DND-41 (cell line): ENCODE measurements at regions not wholly inside any gene's neighbourhood (a gene's known extent, or its start where the extent isn't known, plus 50 kb on each side); places are given as distances from the start of the nearest gene placed in this dataset.

Experiments used
- EZH2 ChIP-seq: IDR thresholded peaks from 3 replicates; pipeline ENCODE4 v1.6.1; 2012; ENCODE audit warnings: borderline replicate concordance, low read depth, mild to moderate bottlenecking, moderate library complexity, low read length, inconsistent platforms; ENCODE audit not compliant: severe bottlenecking
- TF ChIP-seq, protein P1 (sequence below): IDR thresholded peaks from 2 replicates; pipeline ENCODE4 v1.5.1; 2012; ENCODE audit warnings: borderline replicate concordance, low read length, moderate library complexity, mild to moderate bottlenecking; ENCODE audit not compliant: poor library complexity, severe bottlenecking; ENCODE audit errors: extremely low read depth

DNA sequence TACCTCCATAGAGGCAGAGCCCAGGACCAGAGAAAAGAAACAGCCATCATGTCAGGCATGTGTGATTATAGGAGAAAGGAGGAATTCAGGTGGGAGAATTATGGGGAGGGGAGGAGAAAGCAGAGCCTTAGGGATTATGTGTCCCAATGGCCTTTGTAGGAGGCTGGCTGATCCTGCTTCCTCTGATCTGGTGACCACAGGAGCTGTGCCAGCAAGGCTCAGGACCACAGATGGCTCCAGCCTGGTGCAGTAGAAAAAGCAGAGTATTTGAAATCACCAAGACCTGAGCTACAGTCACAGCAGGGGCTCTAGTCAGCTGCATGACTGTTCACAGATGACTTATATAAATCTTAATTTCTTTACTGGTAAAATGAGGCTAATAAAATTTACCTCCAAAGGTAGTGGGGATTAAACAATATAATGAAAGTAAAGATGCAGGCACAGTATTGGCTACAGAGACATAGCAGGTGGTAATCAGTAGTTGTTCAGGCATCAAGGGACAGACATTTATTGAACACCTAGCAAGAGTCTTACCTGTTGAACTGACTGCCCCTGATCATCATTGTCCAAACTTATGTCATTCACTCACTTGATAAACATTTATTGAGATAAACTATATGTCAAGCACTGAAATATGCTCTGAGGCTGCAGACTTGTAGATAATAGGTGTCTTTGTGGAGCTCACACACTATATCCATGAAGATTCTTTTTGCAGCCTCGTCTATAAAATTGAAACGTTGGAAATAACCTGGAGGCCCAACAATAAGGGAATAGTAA lies 121.3 kb downstream of the MYCN start:
- TF ChIP-seq, protein P1, sequence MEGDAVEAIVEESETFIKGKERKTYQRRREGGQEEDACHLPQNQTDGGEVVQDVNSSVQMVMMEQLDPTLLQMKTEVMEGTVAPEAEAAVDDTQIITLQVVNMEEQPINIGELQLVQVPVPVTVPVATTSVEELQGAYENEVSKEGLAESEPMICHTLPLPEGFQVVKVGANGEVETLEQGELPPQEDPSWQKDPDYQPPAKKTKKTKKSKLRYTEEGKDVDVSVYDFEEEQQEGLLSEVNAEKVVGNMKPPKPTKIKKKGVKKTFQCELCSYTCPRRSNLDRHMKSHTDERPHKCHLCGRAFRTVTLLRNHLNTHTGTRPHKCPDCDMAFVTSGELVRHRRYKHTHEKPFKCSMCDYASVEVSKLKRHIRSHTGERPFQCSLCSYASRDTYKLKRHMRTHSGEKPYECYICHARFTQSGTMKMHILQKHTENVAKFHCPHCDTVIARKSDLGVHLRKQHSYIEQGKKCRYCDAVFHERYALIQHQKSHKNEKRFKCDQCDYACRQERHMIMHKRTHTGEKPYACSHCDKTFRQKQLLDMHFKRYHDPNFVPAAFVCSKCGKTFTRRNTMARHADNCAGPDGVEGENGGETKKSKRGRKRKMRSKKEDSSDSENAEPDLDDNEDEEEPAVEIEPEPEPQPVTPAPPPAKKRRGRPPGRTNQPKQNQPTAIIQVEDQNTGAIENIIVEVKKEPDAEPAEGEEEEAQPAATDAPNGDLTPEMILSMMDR: no peak
- TF ChIP-seq EZH2: no peak
